Heart left ventricle (tissue), 16 donors: ENCODE measurements at regions not wholly inside any gene's neighbourhood (a gene's known extent, or its start where the extent isn't known, plus 50 kb on each side); places are given as distances from the start of the nearest gene placed in this dataset.

Source experiments
- ATAC-seq, 4 donors: fragments of 200-7000 bp; cut with Tn5 transposase; one replicate each; pipeline ENCODE4 v1.9.1; 2020 to 2022; ENCODE audit warnings: moderate library complexity in 4 of 4, mild to moderate bottlenecking in 3 of 4, moderate number of reproducible peaks in 1 of 4
- DNase-seq, 5 donors: peaks; one replicate each; pipeline ENCODE4 v3.0.0-alpha.2; 2020
- H3K27ac ChIP-seq, 12 donors: fragments of 200-600 bp; sonication (generic) in 4 of 12; one replicate each; pipeline versions ENCODE4 v1.5.0 to v1.8.0; 2016 to 2022; ENCODE audit warnings: mild to moderate bottlenecking in 2 of 12
- H3K27me3 ChIP-seq, 9 donors: fragments of 200-600 bp; sonication (generic) in 2 of 9; one replicate each; pipeline versions ENCODE4 v1.5.1 to v1.8.0; 2016 to 2022; ENCODE audit warnings: mild to moderate bottlenecking in 3 of 9
- H3K36me3 ChIP-seq, 9 donors: fragments of 200-600 bp; sonication (generic) in 2 of 9; one replicate each; pipeline versions ENCODE4 v1.5.0 to v1.8.0; 2018 to 2022; ENCODE audit warnings: mild to moderate bottlenecking in 2 of 9
- H3K4me1 ChIP-seq, 12 donors: fragments of 200-600 bp; sonication (generic) in 4 of 12; one replicate each; pipeline versions ENCODE4 v1.5.0 to v1.8.0; 2016 to 2022; ENCODE audit warnings: mild to moderate bottlenecking in 3 of 12
- H3K4me3 ChIP-seq, 12 donors: fragments of 200-600 bp; sonication (generic) in 4 of 12; one replicate each; pipeline versions ENCODE4 v1.5.0 to v1.8.0; 2017 to 2022; ENCODE audit warnings: mild to moderate bottlenecking in 9 of 12, moderate library complexity in 4 of 12
- H3K9me3 ChIP-seq, 12 donors: fragments of 200-600 bp; sonication (generic) in 4 of 12; one replicate each; pipeline versions ENCODE4 v1.5.0 to v1.8.0; 2016 to 2022; ENCODE audit warnings: mild to moderate bottlenecking in 1 of 12
- CTCF ChIP-seq, 12 donors: fragments of 200-600 bp; sonication (generic) in 4 of 12; IDR thresholded peaks; one replicate each; pipeline versions ENCODE4 v1.5.0 to v1.8.0; 2018 to 2022; ENCODE audit warnings: antibody characterized with exemption in 12 of 12, mild to moderate bottlenecking in 5 of 12
- POLR2A ChIP-seq, 2 donors: fragments of 450-650 bp; IDR thresholded peaks; one replicate each; pipeline ENCODE4 v1.6.1; 2017; ENCODE audit warnings: antibody characterized with exemption in 2 of 2, mild to moderate bottlenecking in 2 of 2, moderate library complexity in 2 of 2
- WGBS, 4 donors: extraction: QIAGEN DNeasy Blood & Tissue Kit in 2 of 4; methylation state at CpG; one replicate each; pipeline versions ENCODE4 v1.1.5 to v1.1.7; 2013 to 2018; 5-methylcytosine and 5-hydroxymethylcytosine counted together
- intact Hi-C, 10 donors: fragments of 100-400 bp; cut with DNase I; formaldehyde crosslinking; loops; one replicate each; pipeline versions ENCODE4 v1.11.1 to v1.14.2; 2022
- donor health status: ischemic (EF 13 %, LVEDD 7.1; RV severe dilation, severe dysfunction).
- donor health status: healthy with polysubstance abuse.
- donor health status: DM: no; HTN: yes; CAD: no.
- donor health status: DM: no; HTN: no; CAD: no.
- donor health status: ischemic (EF 25% LVEDD 6.9; RV normal size, moderate dysfunction).
- donor health status: ischemic (EF 25% LVEDD 5.7; RV mildly dilated, moderate dysfunction).
- donor health status: healthy.
- donor health status: DM: yes; HTN: yes; CAD: no.
- donor health status: ischemic (EF 35%, LVEDD 5.7; RV mildly dilated, moderate dysfunction).
- donor health status: nonischemic (EF 11% LVEDD 7.7; RV severe dilation, severe dysfunction).
- donor health status: DM: yes; HTN: yes; CAD: no.
- donor health status: PGD.
- donor health status: ischemic (EF 29% LVEDD 5.4; RV normal size, mild dysfunction).
- donor health status: nonischemic (EF 23%, LVEDD 6.1; RV moderate dilation, normal function).

GRCh38 chr13:38419312-38419873, 69.7 kb downstream of the UFM1 start:
- ATAC-seq, result no peak
- intact Hi-C loops, result loop anchor here in 1 of 10 donors (10.0 kb wide), 1 partner anchor 75 kb away; the partner anchor contains the start of gene UFM1
- Histone ChIP-seq H3K27me3 (no peaks in the 10 kb centered on the region), H3K9me3 (peaks cover 0 to 6% (median 0%) of the 10 kb centered on the region in 12 donors), H3K4me3 (no peak overlapping the region), H3K4me1 (peaks cover 0 to 23% (median 0%) of the 10 kb centered on the region in 12 donors), H3K27ac (no peak overlapping the region), H3K36me3 (no peaks in the 10 kb centered on the region)
- 37 to 58% (median 54%) methylated on average over 3 of the region's 3 CpGs for WGBS, 4 donors
- no peak for DNase-seq
- TF ChIP-seq POLR2A (IDR thresholded peaks at IDR 0.05) (no peak), CTCF (IDR thresholded peaks at IDR 0.05) (no peak)

- no peaks in the 10 kb centered on the region for H3K36me3 ChIP-seq
- no peaks in the 10 kb centered on the region for H3K27me3 ChIP-seq
- no peak overlapping the region for H3K4me3 ChIP-seq
- intact Hi-C loops, result no loop called here
- H3K27ac ChIP-seq, result peak overlapping the region in 7 of 12 donors; percentile 7 to 78 (median 45)
- 68 to 77% (median 73%) methylated on average over 5 of the region's 5 CpGs for WGBS, 4 donors
- H3K9me3 ChIP-seq, result peaks cover 0 to 6% (median 0%) of the 10 kb centered on the region in 12 donors
- ATAC-seq, result peak; percentile 30 to 84 (median 69)
- no peak for TF ChIP-seq CTCF (IDR thresholded peaks at IDR 0.05)
- no peak for TF ChIP-seq POLR2A (IDR thresholded peaks at IDR 0.05)
- H3K4me1 ChIP-seq, result peaks cover 0 to 8% (median 0%) of the 10 kb centered on the region in 12 donors
- no peak for DNase-seq
Measured at GRCh38 chr13:38421590-38422560, 72.2 kb downstream of the UFM1 start.

- no peak for TF ChIP-seq CTCF (IDR thresholded peaks at IDR 0.05)
- TF ChIP-seq POLR2A (IDR thresholded peaks at IDR 0.05), result no peak
- 98% methylated on average over 1 of the region's 1 CpG for WGBS, 4 donors
Measured at GRCh38 chr13:38429916-38430315, 80.3 kb downstream of the UFM1 start.

GRCh38 chr13:38430796-38431195, 81.1 kb downstream of the UFM1 start:
- Histone ChIP-seq H3K27ac (no peak overlapping the region), H3K27me3 (no peaks in the 10 kb centered on the region), H3K4me3 (no peak overlapping the region), H3K4me1 (no peaks in the 10 kb centered on the region), H3K9me3 (no peaks in the 10 kb centered on the region), H3K36me3 (no peaks in the 10 kb centered on the region)
- no peak for DNase-seq
- ATAC-seq, result no peak
- intact Hi-C loops, result no loop called here
- 63 to 80% (median 74%) methylated on average over 1 of the region's 1 CpG for WGBS, 4 donors
- no peak for TF ChIP-seq CTCF (IDR thresholded peaks at IDR 0.05)
- no peak for TF ChIP-seq POLR2A (IDR thresholded peaks at IDR 0.05)

More at GRCh38 chr13:38429916-38430315, 80.3 kb downstream of the UFM1 start:
- no peak for DNase-seq
- H3K4me1 ChIP-seq, result no peaks in the 10 kb centered on the region
- no peak for ATAC-seq
- no peak overlapping the region for H3K4me3 ChIP-seq
- no peak overlapping the region for H3K27ac ChIP-seq
- no peaks in the 10 kb centered on the region for H3K27me3 ChIP-seq
- no peaks in the 10 kb centered on the region for H3K36me3 ChIP-seq
- no peaks in the 10 kb centered on the region for H3K9me3 ChIP-seq
- intact Hi-C loops, result no loop called here
